T-helper 9 cell (primary cell): ENCODE measurements at regions not wholly inside any gene's neighbourhood (a gene's known extent, or its start where the extent isn't known, plus 50 kb on each side); places are given as distances from the start of the nearest gene placed in this dataset.
"Not testable (repeated sequence)": the region's sequence is repeated elsewhere in the genome, so short reads cannot be mapped to it uniquely, and the experiment has no call there.

Source experiments
- DNase-seq: peaks from one replicate; pipeline ENCODE4 v3.0.0-alpha.2; 2020

DNA sequence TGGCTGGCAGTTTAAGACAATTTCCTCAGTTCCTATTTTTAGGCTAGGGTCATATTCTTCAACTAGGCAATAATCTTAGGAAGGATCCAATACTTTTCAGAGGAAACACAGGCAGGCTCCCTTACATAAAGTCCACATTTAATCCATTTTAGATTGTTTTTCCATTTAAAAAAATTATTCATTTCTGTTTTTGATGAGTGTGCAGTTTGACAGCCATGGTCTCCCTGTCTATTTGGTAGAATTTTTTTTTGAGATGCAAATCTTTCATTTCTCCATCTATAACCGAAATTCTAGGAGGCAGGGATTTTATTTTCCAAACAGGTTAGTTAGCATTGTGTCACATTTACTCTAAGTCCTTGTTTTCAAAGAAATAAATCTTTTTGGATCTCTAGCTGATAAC lies 326.8 kb downstream of the PPP4R3C start:
- DNase-seq = no peak

DNA sequence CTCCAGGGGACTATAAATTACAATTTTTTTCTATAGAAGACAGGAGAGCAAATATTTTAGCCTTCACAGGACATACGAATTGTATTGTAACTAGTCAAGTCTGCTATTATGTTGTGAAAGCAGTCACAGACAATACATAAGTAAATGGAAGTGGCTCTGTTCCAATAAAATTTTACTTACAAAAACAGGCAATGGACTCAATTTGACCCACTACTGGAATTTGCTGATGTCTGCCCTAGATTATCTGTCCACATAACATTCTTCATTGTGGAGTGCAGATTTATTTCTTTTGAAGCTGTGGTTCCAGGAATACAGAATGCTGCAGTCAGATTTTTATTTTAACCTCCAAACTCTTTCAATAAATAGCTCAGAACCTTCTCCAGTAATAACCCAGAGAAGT lies 330.3 kb downstream of the PPP4R3C start:
- DNase-seq = no peak

- DNase-seq = not testable (repeated sequence)
Measured at GRCh38 chrX:27087176-27087575, 376.0 kb downstream of the PPP4R3C start.

- no peak for DNase-seq
Measured at GRCh38 chrX:27086237-27086636, 376.9 kb downstream of the PPP4R3C start.

DNA sequence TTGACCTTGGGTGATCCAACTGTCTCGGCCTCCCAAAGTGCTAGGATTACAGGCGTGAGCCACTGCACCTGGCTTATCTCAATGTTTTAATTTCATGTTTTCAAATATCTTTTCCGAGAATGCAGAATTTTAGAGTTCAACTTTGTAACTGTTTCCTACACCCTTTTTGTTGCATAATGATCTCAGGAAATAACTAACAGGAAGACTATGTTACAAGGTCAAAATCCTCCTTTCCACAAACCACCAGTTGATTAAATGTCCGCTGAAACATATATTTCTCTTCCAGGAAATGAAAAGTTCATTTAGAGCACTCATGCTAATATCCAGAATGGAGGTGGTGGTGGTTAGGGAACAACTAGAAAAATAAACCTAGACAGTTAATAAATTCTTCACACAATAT lies 377.8 kb downstream of the PPP4R3C start:
- no peak for DNase-seq

DNA sequence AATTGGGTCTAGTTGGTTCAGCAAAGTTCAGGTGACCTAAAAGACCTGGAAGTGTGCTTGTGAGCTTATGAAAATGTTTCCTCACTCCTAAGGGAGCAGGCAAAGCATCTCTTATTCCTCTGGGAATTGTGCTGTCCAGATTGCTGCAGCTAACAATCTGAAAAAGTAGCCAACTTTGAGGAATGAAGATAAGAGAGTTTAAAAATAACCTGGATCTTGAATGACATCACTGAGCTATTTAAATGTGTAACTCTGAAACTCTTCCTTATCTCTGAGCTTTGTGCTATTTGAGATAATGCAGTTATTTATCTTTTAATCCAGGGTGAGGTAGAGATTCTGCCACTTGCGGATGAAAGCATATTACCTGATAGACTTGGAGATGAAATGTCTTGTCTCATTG lies 384.8 kb downstream of the PPP4R3C start:
- no peak for DNase-seq

DNA sequence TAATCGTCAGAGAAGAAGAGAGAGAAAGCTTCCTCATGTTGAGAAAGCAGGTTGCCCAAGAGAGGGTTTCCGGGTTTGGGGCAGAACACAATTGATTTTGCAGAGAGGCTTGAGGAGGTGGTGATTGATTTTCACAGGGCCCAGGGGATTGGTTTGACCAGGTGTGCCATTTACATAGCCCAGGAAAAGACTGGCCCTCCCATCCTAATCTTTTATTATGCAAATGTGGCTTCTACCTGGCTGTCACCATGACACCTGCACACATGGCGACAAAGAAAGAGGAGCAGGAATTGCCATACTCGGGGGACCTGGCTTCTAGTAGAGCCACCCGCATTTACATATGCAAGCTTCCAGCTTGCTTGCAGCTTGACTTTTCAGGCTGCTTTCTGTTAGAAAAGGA lies 405.3 kb downstream of the PPP4R3C start:
- DNase-seq = no peak

DNA sequence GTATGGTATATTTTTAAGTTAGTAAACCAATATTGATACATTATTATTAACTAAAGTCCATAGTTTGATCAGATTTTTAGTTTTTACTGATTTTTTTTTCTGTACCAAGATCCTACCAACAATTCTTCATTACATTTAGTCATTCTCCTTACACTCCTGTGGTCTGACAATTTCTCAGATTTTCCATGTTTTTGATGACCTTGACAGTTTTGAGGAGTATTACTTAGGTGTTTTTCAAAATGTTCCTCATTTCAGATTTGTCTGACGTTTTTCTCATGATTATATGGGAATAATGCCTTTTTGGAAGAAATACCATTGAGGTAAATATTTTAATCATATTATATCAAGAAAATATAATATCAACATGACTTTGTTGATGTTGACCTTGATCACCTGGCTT lies 423.8 kb downstream of the PPP4R3C start:
- DNase-seq = no peak

- no peak for DNase-seq
Measured at GRCh38 chrX:27008486-27008885, 454.7 kb downstream of the PPP4R3C start.

- no peak for DNase-seq
Measured at GRCh38 chrX:26999634-27000033, 463.5 kb downstream of the PPP4R3C start.

- no peak for DNase-seq
Measured at GRCh38 chrX:26958261-26958660, 504.9 kb downstream of the PPP4R3C start.

GRCh38 chrX:26954029-26954428 lies 509.1 kb downstream of the PPP4R3C start:
- DNase-seq = no peak

GRCh38 chrX:26952213-26952612 lies 510.9 kb downstream of the PPP4R3C start:
- no peak for DNase-seq

DNA sequence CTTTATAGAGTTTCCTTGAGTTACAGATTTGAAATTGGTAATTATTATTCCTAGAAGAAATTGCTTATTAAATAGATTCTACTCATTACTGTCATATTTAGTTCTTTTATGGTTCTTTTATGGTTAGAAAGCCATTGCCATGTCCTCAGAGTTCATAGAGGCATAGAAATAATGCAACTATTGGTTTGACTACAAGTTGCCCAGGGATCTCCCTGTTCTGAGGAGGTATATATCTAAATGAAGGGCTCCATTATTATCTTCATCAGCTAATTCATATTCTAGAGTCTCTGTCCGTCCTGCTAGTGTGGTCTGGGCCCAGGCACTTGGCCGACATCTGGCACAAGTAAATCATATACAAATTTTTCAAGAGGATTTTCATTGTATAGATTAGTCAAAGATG lies 535.7 kb downstream of the PPP4R3C start:
- DNase-seq = no peak

- DNase-seq = no peak
Measured at GRCh38 chrX:26925088-26925487, 538.1 kb downstream of the PPP4R3C start.

DNA sequence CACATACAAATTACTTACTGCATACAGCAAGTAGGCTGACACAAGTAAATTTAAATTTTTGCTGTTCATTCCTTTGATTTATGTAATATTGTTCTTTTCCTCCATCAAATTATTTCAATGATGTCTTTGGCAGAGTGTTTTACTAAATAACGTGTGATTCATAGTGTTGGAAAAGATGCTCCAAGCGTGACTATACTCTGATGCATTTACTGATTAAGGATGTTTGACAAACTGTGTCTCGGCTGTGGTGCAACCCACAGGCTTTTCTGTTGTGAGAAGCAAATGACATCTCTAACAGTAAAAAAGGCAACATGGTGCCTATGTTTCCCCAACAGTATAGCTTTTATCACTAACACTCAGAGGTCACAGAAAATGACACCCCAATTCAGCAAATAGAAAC lies 540.9 kb downstream of the PPP4R3C start:
- DNase-seq = no peak

GRCh38 chrX:26918631-26919030 lies 544.5 kb downstream of the PPP4R3C start:
- DNase-seq = no peak

DNA sequence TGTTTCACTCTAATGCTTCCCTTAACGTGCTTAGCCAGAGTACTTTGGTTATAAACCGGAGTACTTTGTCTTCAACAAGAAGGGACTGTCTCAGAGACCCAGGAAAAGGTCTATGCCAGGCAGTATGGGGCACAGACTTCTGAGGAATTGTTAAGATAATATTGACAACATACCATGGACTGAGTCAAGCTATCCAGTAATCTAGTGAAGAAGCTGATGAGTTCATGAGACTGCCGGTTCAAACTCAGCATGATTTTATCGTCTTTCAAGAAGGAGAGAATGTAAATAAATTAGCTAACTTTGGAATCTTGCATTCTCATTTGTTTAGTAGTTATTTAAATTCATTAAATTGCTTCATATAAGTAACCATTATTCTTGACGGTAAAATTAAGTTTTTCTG lies 546.1 kb downstream of the PPP4R3C start:
- DNase-seq = no peak

GRCh38 chrX:26915064-26915463 lies 548.1 kb downstream of the PPP4R3C start:
- no peak for DNase-seq

- no peak for DNase-seq
Measured at GRCh38 chrX:26914232-26914631, 548.9 kb downstream of the PPP4R3C start.

DNA sequence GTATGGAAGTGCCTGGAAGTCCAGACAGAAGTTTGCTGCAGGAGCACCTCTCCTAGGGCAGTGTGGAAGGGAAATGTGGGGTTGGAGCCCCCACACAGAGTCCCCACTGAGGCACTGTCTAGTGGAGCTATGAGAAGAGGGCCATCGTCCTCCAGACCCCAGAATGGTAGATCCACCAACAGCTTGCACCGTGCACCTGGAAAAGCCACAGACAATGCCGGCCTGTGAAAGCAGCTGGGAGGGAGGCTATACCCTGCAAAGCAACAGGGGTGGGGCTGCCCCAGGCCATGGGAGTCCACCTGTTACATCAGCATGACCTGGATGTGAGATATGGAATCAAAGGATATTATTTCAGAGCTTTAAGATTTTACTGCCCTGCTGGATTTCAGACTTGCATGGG lies 551.4 kb downstream of the PPP4R3C start:
- DNase-seq = not testable (repeated sequence)

GRCh38 chrX:26909728-26910127 lies 553.4 kb downstream of the PPP4R3C start:
- no peak for DNase-seq

GRCh38 chrX:26908218-26908617 lies 554.9 kb downstream of the PPP4R3C start:
- DNase-seq = no peak

DNA sequence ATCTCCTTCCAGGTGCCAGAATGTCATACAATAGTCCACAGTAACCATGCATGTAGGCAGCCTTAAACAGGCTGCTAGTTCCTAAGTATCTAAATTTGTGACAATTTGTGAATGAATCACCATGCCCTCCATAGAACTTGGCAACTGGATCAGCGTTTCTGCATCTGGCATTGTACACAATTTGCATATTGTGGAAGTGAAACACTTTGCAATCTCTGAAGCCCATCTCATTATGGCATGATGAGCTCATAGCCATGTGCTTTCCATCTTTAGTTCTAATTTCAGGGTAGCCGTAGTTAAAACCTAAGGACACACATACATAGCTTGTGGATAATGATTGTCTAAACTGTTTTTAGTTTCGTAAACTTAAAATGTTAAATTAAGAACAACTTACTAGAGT lies 573.6 kb downstream of the PPP4R3C start:
- DNase-seq = no peak

- DNase-seq = no peak
Measured at GRCh38 chrX:26873736-26874135, 589.4 kb downstream of the PPP4R3C start.

GRCh38 chrX:26871967-26872366 lies 591.2 kb downstream of the PPP4R3C start:
- no peak for DNase-seq
